ENCODE measurements at regions not wholly inside any gene's neighbourhood (a gene's known extent, or its start where the extent isn't known, plus 50 kb on each side); places are given as distances from the start of the nearest gene placed in this dataset.

DNA sequence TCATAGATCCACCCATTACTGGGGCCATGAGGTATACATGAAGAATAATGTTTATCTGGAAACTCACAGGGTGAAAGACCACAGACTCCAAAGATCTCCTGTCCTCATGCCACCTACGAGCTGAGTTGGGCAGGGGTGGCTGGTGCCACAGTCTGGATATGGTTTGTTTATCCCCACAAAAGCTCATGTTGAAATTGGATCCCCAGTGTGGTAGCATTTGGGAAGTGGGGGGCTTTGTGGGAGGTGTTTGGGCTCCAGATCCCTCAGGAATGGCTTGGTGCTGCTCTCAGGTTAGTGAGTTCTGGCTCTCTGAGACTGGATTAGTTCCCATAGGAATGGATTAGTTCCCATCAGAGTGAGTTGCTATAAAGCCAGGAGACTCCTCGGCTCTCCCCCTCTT lies 192.3 kb upstream of the FSCB start:
- no peak for DNase-seq (ENCODE audit: low read depth in 1 of 2, low spot score in 1 of 2)
- Histone ChIP-seq H3K4me3 (replicated peaks; ENCODE audit: insufficient read depth, low read length) (no peak overlapping the region), H3K27me3 (ENCODE audit: insufficient read depth, poor library complexity, severe bottlenecking) (no peaks in the 10 kb centered on the region), H3K27ac (replicated peaks) (no peak overlapping the region)
- no peak for TF ChIP-seq REST (IDR thresholded peaks at IDR 0.05; ENCODE audit: insufficient replicate concordance, low read depth)
- no peak for TF ChIP-seq POLR2AphosphoS5 (IDR thresholded peaks at IDR 0.05; ENCODE audit: low read depth)
- TF ChIP-seq GABPA (IDR thresholded peaks at IDR 0.05; ENCODE audit: low read depth), result no peak

DNA sequence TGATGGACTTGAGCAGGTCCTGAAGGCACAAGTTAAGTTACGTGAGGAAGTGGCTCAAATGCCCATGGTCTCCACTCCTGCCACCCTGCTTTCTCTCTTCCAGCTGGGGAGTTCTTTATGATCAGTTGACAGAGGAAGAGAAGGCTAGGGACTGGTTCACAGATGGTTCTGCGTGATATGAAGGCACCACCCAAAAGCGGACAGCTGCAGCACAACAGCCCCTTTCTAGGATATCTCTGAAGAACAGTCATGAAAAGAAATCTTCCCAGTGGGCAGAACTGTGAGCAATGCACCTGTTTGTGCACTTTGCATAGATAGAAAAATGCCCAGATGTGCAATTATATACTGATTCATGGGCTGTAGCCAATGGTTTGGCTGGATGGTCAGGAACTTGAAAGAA lies 162.4 kb upstream of the FSCB start:
- TF ChIP-seq SPI1 (IDR thresholded peaks at IDR 0.05; ENCODE audit: borderline replicate concordance, low read depth) (no peak), REST (IDR thresholded peaks at IDR 0.05; ENCODE audit: insufficient replicate concordance, low read depth) (no peak), POLR2AphosphoS5 (IDR thresholded peaks at IDR 0.05; ENCODE audit: low read depth) (no peak), GABPA (IDR thresholded peaks at IDR 0.05; ENCODE audit: low read depth) (no peak)
- TF ChIP-seq, protein P1, sequence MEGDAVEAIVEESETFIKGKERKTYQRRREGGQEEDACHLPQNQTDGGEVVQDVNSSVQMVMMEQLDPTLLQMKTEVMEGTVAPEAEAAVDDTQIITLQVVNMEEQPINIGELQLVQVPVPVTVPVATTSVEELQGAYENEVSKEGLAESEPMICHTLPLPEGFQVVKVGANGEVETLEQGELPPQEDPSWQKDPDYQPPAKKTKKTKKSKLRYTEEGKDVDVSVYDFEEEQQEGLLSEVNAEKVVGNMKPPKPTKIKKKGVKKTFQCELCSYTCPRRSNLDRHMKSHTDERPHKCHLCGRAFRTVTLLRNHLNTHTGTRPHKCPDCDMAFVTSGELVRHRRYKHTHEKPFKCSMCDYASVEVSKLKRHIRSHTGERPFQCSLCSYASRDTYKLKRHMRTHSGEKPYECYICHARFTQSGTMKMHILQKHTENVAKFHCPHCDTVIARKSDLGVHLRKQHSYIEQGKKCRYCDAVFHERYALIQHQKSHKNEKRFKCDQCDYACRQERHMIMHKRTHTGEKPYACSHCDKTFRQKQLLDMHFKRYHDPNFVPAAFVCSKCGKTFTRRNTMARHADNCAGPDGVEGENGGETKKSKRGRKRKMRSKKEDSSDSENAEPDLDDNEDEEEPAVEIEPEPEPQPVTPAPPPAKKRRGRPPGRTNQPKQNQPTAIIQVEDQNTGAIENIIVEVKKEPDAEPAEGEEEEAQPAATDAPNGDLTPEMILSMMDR (IDR thresholded peaks at IDR 0.05; ENCODE audit: insufficient read depth, low read length), result no peak
- DNase-seq (ENCODE audit: low read depth in 1 of 2, low spot score in 1 of 2), result no peak
- no peak overlapping the region for H3K4me3 ChIP-seq (replicated peaks; ENCODE audit: insufficient read depth, low read length)
- H3K27ac ChIP-seq (replicated peaks), result no peak overlapping the region
- no peaks in the 10 kb centered on the region for H3K27me3 ChIP-seq (ENCODE audit: insufficient read depth, poor library complexity, severe bottlenecking)

DNA sequence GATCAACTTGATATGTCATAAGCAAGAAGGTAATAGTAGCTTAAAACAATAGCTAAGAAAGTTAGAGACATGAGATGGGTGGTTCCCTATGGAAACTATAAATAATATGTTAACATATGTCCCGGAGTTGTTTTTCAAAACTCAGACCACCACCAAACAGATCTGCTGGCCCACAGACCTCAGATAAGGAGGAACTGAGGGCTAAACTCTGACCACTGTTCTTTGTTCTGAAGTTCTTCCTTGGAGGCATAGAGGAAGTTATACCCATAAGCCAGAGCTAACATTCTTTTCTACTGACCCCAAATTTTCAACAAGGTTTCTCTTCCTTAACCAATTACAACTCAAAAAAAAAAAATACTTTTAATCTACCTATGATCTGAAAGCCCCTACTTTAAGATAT lies 156.1 kb upstream of the FSCB start:
- H3K27ac ChIP-seq (replicated peaks), result no peak overlapping the region
- no peak overlapping the region for H3K4me3 ChIP-seq (replicated peaks; ENCODE audit: insufficient read depth, low read length)
- DNase-seq (ENCODE audit: low read depth in 1 of 2, low spot score in 1 of 2), result no peak
- no peaks in the 10 kb centered on the region for H3K27me3 ChIP-seq (ENCODE audit: insufficient read depth, poor library complexity, severe bottlenecking)
- TF ChIP-seq GABPA (IDR thresholded peaks at IDR 0.05; ENCODE audit: low read depth), result no peak
- TF ChIP-seq SPI1 (IDR thresholded peaks at IDR 0.05; ENCODE audit: borderline replicate concordance, low read depth), result no peak
- no peak for TF ChIP-seq REST (IDR thresholded peaks at IDR 0.05; ENCODE audit: insufficient replicate concordance, low read depth)
- TF ChIP-seq, protein P1 (IDR thresholded peaks at IDR 0.05; ENCODE audit: insufficient read depth, low read length), result no peak
- no peak for TF ChIP-seq POLR2AphosphoS5 (IDR thresholded peaks at IDR 0.05; ENCODE audit: low read depth)

Data from HL-60 (cell line).